B cell (primary cell): ENCODE measurements at regions not wholly inside any gene's neighbourhood (a gene's known extent, or its start where the extent isn't known, plus 50 kb on each side); places are given as distances from the start of the nearest gene placed in this dataset.

Experiments
- ATAC-seq: fragments of 200-7000 bp; cut with Tn5 transposase; one replicate; pipeline ENCODE4 v1.10.0; 2021; ENCODE audit warnings: low read depth, mild to moderate bottlenecking, moderate number of reproducible peaks, moderate library complexity
- CTCF ChIA-PET: fragments of 350-600 bp; sonication (Branson Sonifier 250); formaldehyde crosslinking; loops from one replicate; lab custom pipeline; 2021; ENCODE audit warnings: antibody characterized with exemption, inconsistent platforms; lab: Charles Lee
- POLR2A ChIA-PET: fragments of 350-600 bp; sonication (Branson Sonifier 250); formaldehyde crosslinking; loops from one replicate; lab custom pipeline; 2021; ENCODE audit warnings: antibody characterized with exemption; lab: Charles Lee
- DNase-seq: peaks from one replicate; pipeline ENCODE4 v3.0.0; 2013
- H2AFZ ChIP-seq: 2 replicates; pipeline ENCODE4 v1.6.1; 2012; ENCODE audit warnings: mild to moderate bottlenecking, low read depth, low read length; ENCODE audit not compliant: insufficient read depth, poor library complexity, severe bottlenecking
- H3K27ac ChIP-seq, 2 donors: 1 replicate in 1 of 2; 2 replicates in 1 of 2; pipeline ENCODE4 v1.5.1; 2012 to 2013; ENCODE audit warnings: low read length in 2 of 2, mild to moderate bottlenecking in 2 of 2, moderate library complexity in 1 of 2
- H3K27me3 ChIP-seq, 4 experiments: fragments of 200-600 bp in 1 of 4; sonication (generic) in 1 of 4; replicated peaks in 1 of 4; 1 replicate in 2 of 4; 2 replicates in 2 of 4; pipeline versions ENCODE4 v1.6.1 to v1.7.0; 2013 to 2016; ENCODE audit warnings: low read length in 3 of 4, mild to moderate bottlenecking in 2 of 4, mixed read lengths in 1 of 4, moderate library complexity in 1 of 4; ENCODE audit not compliant: insufficient read depth in 4 of 4, control insufficient read depth in 3 of 4; ENCODE audit errors: control extremely low read depth in 1 of 4
- H3K36me3 ChIP-seq, 2 experiments: replicated peaks in 1 of 2; 1 replicate in 1 of 2; 2 replicates in 1 of 2; pipeline versions ENCODE4 v1.6.1 to v1.7.1; 2013; ENCODE audit warnings: low read length in 1 of 2; ENCODE audit not compliant: insufficient read depth in 2 of 2, control insufficient read depth in 1 of 2; ENCODE audit errors: control extremely low read depth in 1 of 2, extremely low read depth in 1 of 2
- H3K4me1 ChIP-seq, 2 donors: fragments of 200-600 bp in 1 of 2; sonication (generic) in 1 of 2; 1 replicate in 1 of 2; 2 replicates in 1 of 2; pipeline versions ENCODE4 v1.5.1 to v1.6.1; 2013 to 2017; ENCODE audit warnings: low read length in 2 of 2; ENCODE audit not compliant: control insufficient read depth in 2 of 2, insufficient read depth in 2 of 2
- H3K4me2 ChIP-seq: replicated peaks from 2 replicates; pipeline ENCODE3; 2012; ENCODE audit warnings: mild to moderate bottlenecking, low read depth, low read length; ENCODE audit not compliant: poor library complexity, severe bottlenecking
- H3K4me3 ChIP-seq, 5 experiments: fragments of 200-600 bp in 1 of 5; sonication (generic) in 1 of 5; 1 replicate in 3 of 5; 2 replicates in 2 of 5; pipeline versions ENCODE4 v1.5.1 to v1.7.0; 2011 to 2016; ENCODE audit warnings: low read length in 4 of 5, mild to moderate bottlenecking in 4 of 5, low read depth in 2 of 5, control low read depth in 1 of 5, moderate library complexity in 1 of 5; ENCODE audit not compliant: insufficient read depth in 1 of 5; ENCODE audit errors: control extremely low read depth in 1 of 5, extremely low read depth in 1 of 5
- H3K79me2 ChIP-seq: fragments of 200-600 bp; sonication (generic); one replicate; pipeline ENCODE4 v1.6.0; 2016; ENCODE audit warnings: low read length; ENCODE audit not compliant: control insufficient read depth, insufficient read depth
- H3K9ac ChIP-seq: fragments of 200-600 bp; sonication (generic); 2 replicates; pipeline ENCODE4 v1.6.1; 2017; ENCODE audit warnings: mild to moderate bottlenecking, low read length, moderate library complexity
- H3K9me3 ChIP-seq, 3 donors: one replicate each; pipeline versions ENCODE4 v1.6.1 to v1.7.1; 2013; ENCODE audit warnings: low read length in 2 of 3; ENCODE audit not compliant: control insufficient read depth in 2 of 3, insufficient read depth in 1 of 3; ENCODE audit errors: control extremely low read depth in 1 of 3
- H4K20me1 ChIP-seq: 2 replicates; pipeline ENCODE4 v1.6.0; 2012; ENCODE audit warnings: mild to moderate bottlenecking, low read length; ENCODE audit not compliant: insufficient read depth, control insufficient read depth, poor library complexity, severe bottlenecking
- H3K27ac Mint-ChIP-seq: one replicate; pipeline ENCODE4 v1.8.0; 2021; ENCODE audit warnings: mixed read lengths
- H3K27me3 Mint-ChIP-seq: one replicate; pipeline ENCODE4 v1.8.0; 2021; ENCODE audit warnings: mixed read lengths
- H3K4me1 Mint-ChIP-seq: one replicate; pipeline ENCODE4 v1.8.0; 2021; ENCODE audit warnings: mixed read lengths
- H3K4me3 Mint-ChIP-seq: one replicate; pipeline ENCODE4 v1.8.0; 2021; ENCODE audit warnings: mixed read lengths
- H3K9me3 Mint-ChIP-seq: one replicate; pipeline ENCODE4 v1.8.0; 2022; ENCODE audit warnings: mixed read lengths; ENCODE audit not compliant: insufficient read depth
- EZH2 ChIP-seq: IDR thresholded peaks from 2 replicates; pipeline ENCODE4 v1.6.1; 2012; ENCODE audit warnings: borderline replicate concordance, low read depth, mild to moderate bottlenecking, moderate library complexity, low read length; ENCODE audit not compliant: insufficient read depth, poor library complexity, severe bottlenecking
- WGBS: methylation state at CpG from one replicate; pipeline ENCODE4 v1.1.5; 2013; ENCODE audit warnings: missing lambda C conversion rate; ENCODE audit not compliant: insufficient coverage; 5-methylcytosine and 5-hydroxymethylcytosine counted together
- intact Hi-C: fragments of 100-400 bp; cut with micrococcal nuclease; formaldehyde crosslinking; loops from one replicate; pipeline ENCODE4 v1.10.0; 2022
- TF ChIP-seq, protein P1 (sequence below): fragments of 200-600 bp; IDR thresholded peaks from one replicate; pipeline ENCODE4 v1.8.0; 2022; ENCODE audit warnings: antibody characterized with exemption, mild to moderate bottlenecking

DNA sequence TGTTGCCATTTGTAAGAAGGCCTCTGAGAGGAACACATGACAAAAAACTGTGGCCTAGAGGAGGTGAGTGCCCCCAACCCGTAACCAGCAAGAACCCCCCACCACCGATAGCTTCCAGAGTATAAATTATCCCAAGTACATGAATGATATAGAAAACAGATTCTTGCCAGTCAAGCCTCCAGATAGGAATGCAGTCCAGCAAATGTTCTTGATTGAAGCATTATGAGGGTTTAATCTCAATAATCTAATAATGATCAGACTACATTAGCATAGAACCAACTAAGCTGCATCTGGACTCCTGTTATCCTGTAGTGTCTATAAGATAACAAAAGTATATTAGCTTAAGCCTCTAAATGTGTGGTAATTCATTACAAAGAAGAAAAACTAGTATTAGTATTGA is 908.9 kb upstream of the ATXN8OS start:
- Histone ChIP-seq H3K9me3 (no peaks in the 10 kb centered on the region), H3K4me1 (no peaks in the 10 kb centered on the region), H3K79me2 (no peaks in the 10 kb centered on the region), H4K20me1 (no peaks in the 10 kb centered on the region), H2AFZ (no peak overlapping the region), H3K27me3 (no peaks in the 10 kb centered on the region), H3K4me3 (no peak overlapping the region), H3K4me2 (no peak overlapping the region), H3K9ac (no peak overlapping the region), H3K27ac (no peak overlapping the region), H3K36me3 (no peaks in the 10 kb centered on the region)
- H3K27me3 Mint-ChIP-seq: no peaks in the 10 kb centered on the region
- DNase-seq (no peak), ATAC-seq (no peak)
- TF ChIP-seq EZH2: no peak
- TF ChIP-seq, protein P1, sequence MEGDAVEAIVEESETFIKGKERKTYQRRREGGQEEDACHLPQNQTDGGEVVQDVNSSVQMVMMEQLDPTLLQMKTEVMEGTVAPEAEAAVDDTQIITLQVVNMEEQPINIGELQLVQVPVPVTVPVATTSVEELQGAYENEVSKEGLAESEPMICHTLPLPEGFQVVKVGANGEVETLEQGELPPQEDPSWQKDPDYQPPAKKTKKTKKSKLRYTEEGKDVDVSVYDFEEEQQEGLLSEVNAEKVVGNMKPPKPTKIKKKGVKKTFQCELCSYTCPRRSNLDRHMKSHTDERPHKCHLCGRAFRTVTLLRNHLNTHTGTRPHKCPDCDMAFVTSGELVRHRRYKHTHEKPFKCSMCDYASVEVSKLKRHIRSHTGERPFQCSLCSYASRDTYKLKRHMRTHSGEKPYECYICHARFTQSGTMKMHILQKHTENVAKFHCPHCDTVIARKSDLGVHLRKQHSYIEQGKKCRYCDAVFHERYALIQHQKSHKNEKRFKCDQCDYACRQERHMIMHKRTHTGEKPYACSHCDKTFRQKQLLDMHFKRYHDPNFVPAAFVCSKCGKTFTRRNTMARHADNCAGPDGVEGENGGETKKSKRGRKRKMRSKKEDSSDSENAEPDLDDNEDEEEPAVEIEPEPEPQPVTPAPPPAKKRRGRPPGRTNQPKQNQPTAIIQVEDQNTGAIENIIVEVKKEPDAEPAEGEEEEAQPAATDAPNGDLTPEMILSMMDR: no peak
- POLR2A ChIA-PET: no interaction called here
- no peak overlapping the region for H3K4me3 Mint-ChIP-seq
- H3K4me1 Mint-ChIP-seq: no peaks in the 10 kb centered on the region
- intact Hi-C loops: no loop called here
- no CpG with 5 or more reads among the region's 2 CpGs for WGBS
- CTCF ChIA-PET: no interaction called here
- no peaks in the 10 kb centered on the region for H3K9me3 Mint-ChIP-seq
- H3K27ac Mint-ChIP-seq: no peak overlapping the region

DNA sequence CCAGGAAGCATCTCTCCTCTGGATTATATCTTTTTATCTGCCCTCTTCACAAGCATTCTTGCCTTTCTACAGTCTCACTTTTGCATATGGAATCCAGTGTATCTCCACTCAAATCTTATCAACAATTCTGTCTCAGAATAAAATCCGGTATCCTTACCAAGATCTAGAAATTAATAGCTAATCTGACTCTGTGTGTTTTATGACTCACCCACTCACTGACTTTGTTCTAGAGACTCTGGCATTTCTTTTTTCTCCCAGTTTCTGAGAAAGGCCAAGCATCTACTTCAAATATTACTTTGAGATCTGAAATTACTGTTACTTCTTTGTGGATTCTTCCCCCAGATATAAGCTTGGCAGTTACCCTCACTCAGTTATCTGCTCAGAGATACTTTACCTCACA is 913.5 kb upstream of the ATXN8OS start:
- H3K36me3 ChIP-seq: no peaks in the 10 kb centered on the region
- Mint-ChIP-seq H3K4me1 (no peaks in the 10 kb centered on the region), H3K9me3 (no peaks in the 10 kb centered on the region), H3K27me3 (no peaks in the 10 kb centered on the region), H3K27ac (no peak overlapping the region), H3K4me3 (no peak overlapping the region)
- H3K9me3 ChIP-seq: no peaks in the 10 kb centered on the region
- ChIA-PET CTCF (no interaction called here), POLR2A (no interaction called here)
- H4K20me1 ChIP-seq: no peaks in the 10 kb centered on the region
- no peak overlapping the region for H3K4me2 ChIP-seq
- no peak overlapping the region for H3K9ac ChIP-seq
- H3K4me3 ChIP-seq: no peak overlapping the region
- TF ChIP-seq EZH2: no peak
- TF ChIP-seq, protein P1: no peak
- no peaks in the 10 kb centered on the region for H3K27me3 ChIP-seq
- no peaks in the 10 kb centered on the region for H3K4me1 ChIP-seq
- no CpG with 5 or more reads among the region's 1 CpG for WGBS
- H3K27ac ChIP-seq: no peak overlapping the region
- H2AFZ ChIP-seq: no peak overlapping the region
- intact Hi-C loops: no loop called here
- no peaks in the 10 kb centered on the region for H3K79me2 ChIP-seq
- DNase-seq (no peak), ATAC-seq (no peak)
